ENCODE measurements at regions not wholly inside any gene's neighbourhood (a gene's known extent, or its start where the extent isn't known, plus 50 kb on each side); places are given as distances from the start of the nearest gene placed in this dataset.

GRCh38 chr14:88987516-88987915, 163.1 kb downstream of the TTC8 start:
- no peaks in the 10 kb centered on the region for H3K4me1 ChIP-seq (ENCODE audit: control insufficient read depth in 5 of 5, insufficient read depth in 5 of 5, low read length in 5 of 5)
- ATAC-seq (ENCODE audit: insufficient read depth, low FRiP score) (no peak), DNase-seq (no peak)
- H3K4me3 ChIP-seq: no peak overlapping the region
- no peak overlapping the region for H3K27ac ChIP-seq (ENCODE audit: low read depth in 1 of 2, low read length in 1 of 2)
- no peak overlapping the region for H3K9ac ChIP-seq (ENCODE audit: insufficient read depth in 1 of 2, low read length in 2 of 2)
- 60 to 69% methylated on average over 2 of the region's 2 CpGs for WGBS, 2 donors
- TF ChIP-seq CTCF (IDR thresholded peaks at IDR 0.05; ENCODE audit: control extremely low read depth, extremely low read depth): no peak
- H3K9me3 ChIP-seq (ENCODE audit: control insufficient read depth in 4 of 4, insufficient read depth in 3 of 4, low read length in 3 of 4): peaks cover 0 to 13% (median 1%) of the 10 kb centered on the region in 4 donors
- no peaks in the 10 kb centered on the region for H3K36me3 ChIP-seq (ENCODE audit: control insufficient read depth in 4 of 4, insufficient read depth in 4 of 4, low read length in 4 of 4)
- H3K27me3 ChIP-seq (ENCODE audit: control insufficient read depth in 3 of 3, insufficient read depth in 3 of 3, low read length in 2 of 3): no peaks in the 10 kb centered on the region

GRCh38 chr14:88989911-88990310, 165.5 kb downstream of the TTC8 start:
- Histone ChIP-seq H3K36me3 (ENCODE audit: control insufficient read depth in 4 of 4, insufficient read depth in 4 of 4, low read length in 4 of 4) (no peaks in the 10 kb centered on the region), H3K9me3 (ENCODE audit: control insufficient read depth in 4 of 4, insufficient read depth in 3 of 4, low read length in 3 of 4) (peaks cover 0 to 14% (median 1%) of the 10 kb centered on the region in 4 donors), H3K9ac (ENCODE audit: insufficient read depth in 1 of 2, low read length in 2 of 2) (no peak overlapping the region), H3K27me3 (ENCODE audit: control insufficient read depth in 3 of 3, insufficient read depth in 3 of 3, low read length in 2 of 3) (no peaks in the 10 kb centered on the region), H3K27ac (ENCODE audit: low read depth in 1 of 2, low read length in 1 of 2) (no peak overlapping the region), H3K4me1 (ENCODE audit: control insufficient read depth in 5 of 5, insufficient read depth in 5 of 5, low read length in 5 of 5) (no peaks in the 10 kb centered on the region), H3K4me3 (no peak overlapping the region)
- no peak for TF ChIP-seq CTCF (IDR thresholded peaks at IDR 0.05; ENCODE audit: control extremely low read depth, extremely low read depth)
- 90 to 91% methylated on average over 1 of the region's 1 CpG for WGBS, 2 donors
- ATAC-seq (ENCODE audit: insufficient read depth, low FRiP score) (no peak), DNase-seq (no peak)

GRCh38 chr14:88990856-88991255, 166.4 kb downstream of the TTC8 start:
- Histone ChIP-seq H3K27ac (ENCODE audit: low read depth in 1 of 2, low read length in 1 of 2) (no peak overlapping the region), H3K36me3 (ENCODE audit: control insufficient read depth in 4 of 4, insufficient read depth in 4 of 4, low read length in 4 of 4) (no peaks in the 10 kb centered on the region), H3K9ac (ENCODE audit: insufficient read depth in 1 of 2, low read length in 2 of 2) (no peak overlapping the region), H3K4me1 (ENCODE audit: control insufficient read depth in 5 of 5, insufficient read depth in 5 of 5, low read length in 5 of 5) (peaks cover 0 to 2% (median 0%) of the 10 kb centered on the region in 5 donors), H3K9me3 (ENCODE audit: control insufficient read depth in 4 of 4, insufficient read depth in 3 of 4, low read length in 3 of 4) (peaks cover 0 to 11% (median 1%) of the 10 kb centered on the region in 4 donors), H3K4me3 (no peak overlapping the region), H3K27me3 (ENCODE audit: control insufficient read depth in 3 of 3, insufficient read depth in 3 of 3, low read length in 2 of 3) (no peaks in the 10 kb centered on the region)
- DNase-seq: no peak
- no peak for ATAC-seq (ENCODE audit: insufficient read depth, low FRiP score)
- 81 to 82% methylated on average over 1 of the region's 1 CpG for WGBS, 2 donors
- TF ChIP-seq CTCF (IDR thresholded peaks at IDR 0.05; ENCODE audit: control extremely low read depth, extremely low read depth): no peak

GRCh38 chr14:88992011-88992410, 167.6 kb downstream of the TTC8 start:
- DNase-seq (no peak), ATAC-seq (ENCODE audit: insufficient read depth, low FRiP score) (no peak)
- 63 to 83% methylated on average over 3 of the region's 3 CpGs for WGBS, 2 donors
- H3K27me3 ChIP-seq (ENCODE audit: control insufficient read depth in 3 of 3, insufficient read depth in 3 of 3, low read length in 2 of 3): no peaks in the 10 kb centered on the region
- TF ChIP-seq CTCF (IDR thresholded peaks at IDR 0.05; ENCODE audit: control extremely low read depth, extremely low read depth): no peak
- no peaks in the 10 kb centered on the region for H3K36me3 ChIP-seq (ENCODE audit: control insufficient read depth in 4 of 4, insufficient read depth in 4 of 4, low read length in 4 of 4)
- no peak overlapping the region for H3K27ac ChIP-seq (ENCODE audit: low read depth in 1 of 2, low read length in 1 of 2)
- peaks cover 0 to 2% (median 0%) of the 10 kb centered on the region in 5 donors for H3K4me1 ChIP-seq (ENCODE audit: control insufficient read depth in 5 of 5, insufficient read depth in 5 of 5, low read length in 5 of 5)
- peaks cover 0 to 9% (median 1%) of the 10 kb centered on the region in 4 donors for H3K9me3 ChIP-seq (ENCODE audit: control insufficient read depth in 4 of 4, insufficient read depth in 3 of 4, low read length in 3 of 4)
- no peak overlapping the region for H3K9ac ChIP-seq (ENCODE audit: insufficient read depth in 1 of 2, low read length in 2 of 2)
- no peak overlapping the region for H3K4me3 ChIP-seq
